Right atrium auricular region (tissue), 2 donors: ENCODE measurements at regions not wholly inside any gene's neighbourhood (a gene's known extent, or its start where the extent isn't known, plus 50 kb on each side); places are given as distances from the start of the nearest gene placed in this dataset.

Experiments
- DNase-seq: peaks from one replicate; pipeline ENCODE4 v3.0.0-alpha.2; 2019; ENCODE audit warnings: low spot score
- H3K27ac ChIP-seq, 2 donors: fragments of 200-600 bp; sonication (generic); 1 replicate in 1 of 2; 2 replicates in 1 of 2; pipeline ENCODE4 v1.5.1; 2016 to 2019
- H3K27me3 ChIP-seq, 2 donors: fragments of 200-600 bp; sonication (generic); one replicate each; pipeline versions ENCODE4 v1.5.1 to v1.6.0; 2017 to 2019
- H3K36me3 ChIP-seq: fragments of 200-600 bp; sonication (generic); one replicate; pipeline ENCODE4 v1.5.1; 2016
- H3K4me1 ChIP-seq, 2 donors: fragments of 200-600 bp; sonication (generic); one replicate each; pipeline versions ENCODE4 v1.5.1 to v1.6.0; 2017 to 2019
- H3K4me3 ChIP-seq, 2 donors: fragments of 200-600 bp; sonication (generic); 1 replicate in 1 of 2; 2 replicates in 1 of 2; pipeline ENCODE4 v1.5.1; 2017 to 2019; ENCODE audit warnings: mild to moderate bottlenecking in 1 of 2, moderate library complexity in 1 of 2
- H3K9me3 ChIP-seq, 2 donors: fragments of 200-600 bp; sonication (generic); one replicate each; pipeline ENCODE4 v1.5.1; 2019
- TF ChIP-seq, protein P1 (sequence below), 2 donors: fragments of 200-600 bp; sonication (generic); IDR thresholded peaks; one replicate each; pipeline ENCODE4 v1.5.1; 2019; ENCODE audit warnings: antibody characterized with exemption in 2 of 2

DNA sequence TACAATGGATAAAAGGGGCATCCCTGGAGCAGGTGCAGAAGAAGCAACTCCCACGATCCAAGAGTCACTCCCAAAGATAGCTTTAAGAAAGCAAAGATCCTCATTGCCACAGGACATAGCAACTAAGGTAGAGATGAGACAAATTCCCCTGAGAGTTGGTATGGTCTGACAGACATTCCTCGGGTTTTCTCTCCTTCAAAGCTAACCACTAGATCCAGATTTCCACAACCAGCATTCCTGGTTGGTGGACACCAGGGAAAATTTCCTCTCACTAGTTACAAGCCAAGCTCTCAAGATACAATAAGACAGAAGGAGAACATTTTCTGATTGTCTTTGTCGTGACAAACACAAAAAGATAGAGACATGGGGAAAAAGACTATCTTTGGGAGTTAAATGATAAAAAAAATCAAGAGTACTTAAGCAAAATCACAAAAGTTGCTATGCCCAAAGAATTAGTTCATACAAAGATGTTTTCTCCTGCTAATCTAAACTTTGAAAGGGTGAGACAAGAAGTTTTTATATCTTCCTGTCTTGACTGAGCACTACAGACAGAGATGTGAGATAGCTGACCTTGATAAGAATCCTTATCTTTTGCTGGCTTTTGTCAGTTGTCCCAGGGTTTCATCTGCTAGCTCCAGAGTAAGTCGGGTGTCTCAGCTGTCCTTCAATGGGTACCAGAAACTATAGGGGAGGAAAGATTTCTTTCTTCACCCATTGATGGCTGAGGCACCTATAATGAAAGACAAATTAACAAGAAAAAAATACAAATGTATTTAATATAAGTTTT is 200.5 kb downstream of the CENPC start:
- Histone ChIP-seq H3K4me1 (no peaks in the 10 kb centered on the region), H3K9me3 (no peaks in the 10 kb centered on the region), H3K36me3 (no peaks in the 10 kb centered on the region), H3K27ac (no peak overlapping the region), H3K4me3 (no peak overlapping the region), H3K27me3 (no peaks in the 10 kb centered on the region)
- TF ChIP-seq, protein P1, sequence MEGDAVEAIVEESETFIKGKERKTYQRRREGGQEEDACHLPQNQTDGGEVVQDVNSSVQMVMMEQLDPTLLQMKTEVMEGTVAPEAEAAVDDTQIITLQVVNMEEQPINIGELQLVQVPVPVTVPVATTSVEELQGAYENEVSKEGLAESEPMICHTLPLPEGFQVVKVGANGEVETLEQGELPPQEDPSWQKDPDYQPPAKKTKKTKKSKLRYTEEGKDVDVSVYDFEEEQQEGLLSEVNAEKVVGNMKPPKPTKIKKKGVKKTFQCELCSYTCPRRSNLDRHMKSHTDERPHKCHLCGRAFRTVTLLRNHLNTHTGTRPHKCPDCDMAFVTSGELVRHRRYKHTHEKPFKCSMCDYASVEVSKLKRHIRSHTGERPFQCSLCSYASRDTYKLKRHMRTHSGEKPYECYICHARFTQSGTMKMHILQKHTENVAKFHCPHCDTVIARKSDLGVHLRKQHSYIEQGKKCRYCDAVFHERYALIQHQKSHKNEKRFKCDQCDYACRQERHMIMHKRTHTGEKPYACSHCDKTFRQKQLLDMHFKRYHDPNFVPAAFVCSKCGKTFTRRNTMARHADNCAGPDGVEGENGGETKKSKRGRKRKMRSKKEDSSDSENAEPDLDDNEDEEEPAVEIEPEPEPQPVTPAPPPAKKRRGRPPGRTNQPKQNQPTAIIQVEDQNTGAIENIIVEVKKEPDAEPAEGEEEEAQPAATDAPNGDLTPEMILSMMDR (IDR thresholded peaks at IDR 0.05), result no peak
- DNase-seq, result no peak

DNA sequence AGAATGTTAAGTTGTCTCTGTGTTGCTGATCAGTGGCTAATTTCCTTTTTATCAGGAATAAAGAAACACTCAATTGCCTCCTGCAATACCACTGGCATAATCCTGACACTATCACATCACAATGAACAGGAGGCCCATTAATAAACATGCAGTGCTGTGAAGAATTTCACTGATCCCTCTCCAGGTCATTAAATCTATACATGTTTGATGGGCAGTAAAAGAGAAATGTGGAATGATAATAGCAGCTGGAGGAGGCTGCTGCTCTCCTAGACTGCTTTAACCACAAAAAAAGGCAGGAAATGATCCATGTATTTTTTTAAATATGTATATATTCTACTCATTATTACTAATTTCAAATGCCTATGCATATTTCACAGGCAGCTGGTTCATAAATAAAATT is 202.1 kb downstream of the CENPC start:
- TF ChIP-seq, protein P1 (IDR thresholded peaks at IDR 0.05), result no peak
- no peak overlapping the region for H3K27ac ChIP-seq
- no peaks in the 10 kb centered on the region for H3K27me3 ChIP-seq
- no peaks in the 10 kb centered on the region for H3K9me3 ChIP-seq
- H3K4me3 ChIP-seq, result no peak overlapping the region
- H3K4me1 ChIP-seq, result no peaks in the 10 kb centered on the region
- DNase-seq, result no peak
- no peaks in the 10 kb centered on the region for H3K36me3 ChIP-seq

DNA sequence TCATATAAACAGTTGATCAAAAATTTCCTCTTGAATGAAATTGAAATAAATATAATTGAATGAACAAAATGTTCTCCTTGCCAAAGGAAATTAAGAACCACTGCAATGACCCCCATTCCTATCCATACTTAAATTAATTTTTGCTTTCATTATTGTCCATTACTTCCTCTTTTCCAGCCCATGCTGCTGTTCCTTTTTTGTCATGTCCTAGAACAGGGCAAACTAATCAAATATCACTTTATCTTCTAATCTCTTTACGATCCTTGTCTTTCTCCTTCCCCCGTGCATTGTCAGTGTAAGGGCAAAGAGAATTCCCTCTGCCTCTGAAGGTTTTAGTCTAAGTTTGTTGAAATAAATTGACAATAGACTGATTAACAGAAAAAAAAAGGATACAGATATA is 203.0 kb downstream of the CENPC start:
- no peaks in the 10 kb centered on the region for H3K36me3 ChIP-seq
- no peaks in the 10 kb centered on the region for H3K4me1 ChIP-seq
- no peak for DNase-seq
- H3K27ac ChIP-seq, result no peak overlapping the region
- no peaks in the 10 kb centered on the region for H3K27me3 ChIP-seq
- no peak overlapping the region for H3K4me3 ChIP-seq
- no peaks in the 10 kb centered on the region for H3K9me3 ChIP-seq
- TF ChIP-seq, protein P1 (IDR thresholded peaks at IDR 0.05), result no peak

DNA sequence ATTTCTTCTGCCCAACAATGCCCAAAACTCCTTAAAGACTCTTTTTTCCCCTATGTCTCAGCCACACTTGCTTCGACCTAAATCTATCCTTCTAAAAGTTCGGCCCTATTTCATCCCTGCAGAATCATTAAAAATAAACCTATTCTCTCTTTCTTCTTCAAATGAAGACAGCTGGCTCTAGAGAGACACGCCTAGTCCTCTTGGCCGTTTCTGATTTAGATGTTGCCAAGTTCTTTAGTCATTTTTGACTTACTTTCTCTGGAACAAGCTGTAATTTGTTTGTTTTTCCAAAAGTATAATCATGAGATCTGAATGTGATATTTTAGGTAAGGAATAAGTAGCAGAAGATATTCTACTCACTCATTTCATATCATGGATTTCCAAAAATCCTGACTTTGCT is 211.6 kb downstream of the CENPC start:
- no peaks in the 10 kb centered on the region for H3K36me3 ChIP-seq
- H3K4me3 ChIP-seq, result no peak overlapping the region
- no peaks in the 10 kb centered on the region for H3K9me3 ChIP-seq
- TF ChIP-seq, protein P1 (IDR thresholded peaks at IDR 0.05), result no peak
- H3K4me1 ChIP-seq, result no peaks in the 10 kb centered on the region
- DNase-seq, result no peak
- H3K27me3 ChIP-seq, result no peaks in the 10 kb centered on the region
- H3K27ac ChIP-seq, result no peak overlapping the region

DNA sequence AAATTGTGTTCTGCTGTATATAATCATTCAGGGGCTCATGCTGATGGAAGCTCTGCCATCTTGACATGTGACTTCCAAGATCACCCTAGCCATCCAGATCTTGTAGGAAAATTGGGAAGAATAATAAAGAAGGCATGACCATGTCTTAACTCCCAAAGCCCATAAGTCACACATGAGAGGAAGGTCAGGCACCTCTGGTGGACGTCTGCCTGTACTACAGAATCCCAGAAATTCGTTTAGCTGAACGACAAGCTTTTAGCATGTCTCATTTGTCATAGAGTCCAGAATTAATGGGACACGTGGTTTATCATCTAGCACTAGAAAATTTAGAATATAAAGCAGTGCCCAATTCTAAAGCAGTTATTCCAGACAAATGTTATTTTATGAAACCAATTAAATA is 212.7 kb downstream of the CENPC start:
- no peak for DNase-seq
- TF ChIP-seq, protein P1 (IDR thresholded peaks at IDR 0.05), result peak in 1 of 2 donors; percentile 16
- no peaks in the 10 kb centered on the region for H3K9me3 ChIP-seq
- no peaks in the 10 kb centered on the region for H3K36me3 ChIP-seq
- H3K27me3 ChIP-seq, result no peaks in the 10 kb centered on the region
- no peak overlapping the region for H3K4me3 ChIP-seq
- H3K4me1 ChIP-seq, result no peaks in the 10 kb centered on the region
- H3K27ac ChIP-seq, result no peak overlapping the region

- no peak for DNase-seq
- Histone ChIP-seq H3K27ac (no peak overlapping the region), H3K27me3 (no peaks in the 10 kb centered on the region), H3K4me1 (no peaks in the 10 kb centered on the region), H3K9me3 (no peaks in the 10 kb centered on the region), H3K4me3 (no peak overlapping the region), H3K36me3 (no peaks in the 10 kb centered on the region)
- TF ChIP-seq, protein P1 (IDR thresholded peaks at IDR 0.05), result no peak
Measured at GRCh38 chr4:67328393-67328792, 216.9 kb downstream of the CENPC start.
